ENCODE measurements at regions not wholly inside any gene's neighbourhood (a gene's known extent, or its start where the extent isn't known, plus 50 kb on each side); places are given as distances from the start of the nearest gene placed in this dataset.
A peak's percentile ranks its signal among the peaks of the same experiment; 100 is the strongest.

DNA sequence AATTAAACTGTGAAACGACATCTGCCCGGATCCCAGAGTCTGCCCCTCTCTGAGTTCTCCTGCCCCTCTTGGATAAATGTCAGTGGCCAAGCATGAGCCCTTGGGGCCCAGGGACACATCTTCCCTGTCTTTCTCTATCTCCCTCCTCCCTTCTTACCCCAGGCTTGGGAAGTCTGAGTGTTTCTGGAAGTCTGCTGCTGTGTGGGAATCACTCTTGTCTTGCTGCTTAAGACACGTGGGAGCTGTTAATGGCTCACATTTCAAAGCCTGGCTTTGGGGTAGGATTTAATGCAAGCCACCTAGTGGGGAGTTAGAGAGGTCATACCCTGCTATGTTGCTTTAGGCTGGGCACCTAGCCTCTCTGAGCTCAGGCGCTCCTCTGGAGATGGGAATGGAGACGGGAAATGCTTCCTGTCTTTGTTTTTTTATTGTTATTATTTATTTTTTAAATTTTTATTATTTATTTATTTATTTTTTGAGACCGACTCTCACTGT is 218.5 kb upstream of the CIBAR2 start:
- TF ChIP-seq, protein P1, sequence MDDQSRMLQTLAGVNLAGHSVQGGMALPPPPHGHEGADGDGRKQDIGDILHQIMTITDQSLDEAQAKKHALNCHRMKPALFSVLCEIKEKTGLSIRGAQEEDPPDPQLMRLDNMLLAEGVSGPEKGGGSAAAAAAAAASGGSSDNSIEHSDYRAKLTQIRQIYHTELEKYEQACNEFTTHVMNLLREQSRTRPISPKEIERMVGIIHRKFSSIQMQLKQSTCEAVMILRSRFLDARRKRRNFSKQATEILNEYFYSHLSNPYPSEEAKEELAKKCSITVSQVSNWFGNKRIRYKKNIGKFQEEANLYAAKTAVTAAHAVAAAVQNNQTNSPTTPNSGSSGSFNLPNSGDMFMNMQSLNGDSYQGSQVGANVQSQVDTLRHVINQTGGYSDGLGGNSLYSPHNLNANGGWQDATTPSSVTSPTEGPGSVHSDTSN (IDR thresholded peaks at IDR 0.05) = no peak
- TF ChIP-seq RAD21 (IDR thresholded peaks at IDR 0.05; ENCODE audit: low read length) (peak; percentile 52), TCF12 (IDR thresholded peaks at IDR 0.05) (no peak), EP300 (IDR thresholded peaks at IDR 0.05; ENCODE audit: borderline replicate concordance in 1 of 2, low read depth in 1 of 2, low read length in 1 of 2) (no peak), RCOR1 (IDR thresholded peaks at IDR 0.05; ENCODE audit: low read length) (0 out of 2 replicates have a peak, but pooled peaks have one; percentile 24), SMC3 (IDR thresholded peaks at IDR 0.05; ENCODE audit: low read depth, low read length) (peak; percentile 51), MXI1 (IDR thresholded peaks at IDR 0.05; ENCODE audit: low read depth, low read length) (peak; percentile 90)
- TF ChIP-seq, protein P2, sequence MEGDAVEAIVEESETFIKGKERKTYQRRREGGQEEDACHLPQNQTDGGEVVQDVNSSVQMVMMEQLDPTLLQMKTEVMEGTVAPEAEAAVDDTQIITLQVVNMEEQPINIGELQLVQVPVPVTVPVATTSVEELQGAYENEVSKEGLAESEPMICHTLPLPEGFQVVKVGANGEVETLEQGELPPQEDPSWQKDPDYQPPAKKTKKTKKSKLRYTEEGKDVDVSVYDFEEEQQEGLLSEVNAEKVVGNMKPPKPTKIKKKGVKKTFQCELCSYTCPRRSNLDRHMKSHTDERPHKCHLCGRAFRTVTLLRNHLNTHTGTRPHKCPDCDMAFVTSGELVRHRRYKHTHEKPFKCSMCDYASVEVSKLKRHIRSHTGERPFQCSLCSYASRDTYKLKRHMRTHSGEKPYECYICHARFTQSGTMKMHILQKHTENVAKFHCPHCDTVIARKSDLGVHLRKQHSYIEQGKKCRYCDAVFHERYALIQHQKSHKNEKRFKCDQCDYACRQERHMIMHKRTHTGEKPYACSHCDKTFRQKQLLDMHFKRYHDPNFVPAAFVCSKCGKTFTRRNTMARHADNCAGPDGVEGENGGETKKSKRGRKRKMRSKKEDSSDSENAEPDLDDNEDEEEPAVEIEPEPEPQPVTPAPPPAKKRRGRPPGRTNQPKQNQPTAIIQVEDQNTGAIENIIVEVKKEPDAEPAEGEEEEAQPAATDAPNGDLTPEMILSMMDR (IDR thresholded peaks at IDR 0.05) = peak; percentile 61
- TF ChIP-seq, protein P3, sequence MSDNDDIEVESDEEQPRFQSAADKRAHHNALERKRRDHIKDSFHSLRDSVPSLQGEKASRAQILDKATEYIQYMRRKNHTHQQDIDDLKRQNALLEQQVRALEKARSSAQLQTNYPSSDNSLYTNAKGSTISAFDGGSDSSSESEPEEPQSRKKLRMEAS (IDR thresholded peaks at IDR 0.05; ENCODE audit: low read depth) = peak; percentile 85
- Histone ChIP-seq H3F3A (replicated peaks; ENCODE audit: insufficient read depth) (peaks cover 6% of the 10 kb centered on the region), H3K9me2 (no peaks in the 10 kb centered on the region), H3K36me3 (replicated peaks in 1 of 2; ENCODE audit: control insufficient read depth in 1 of 2, insufficient read depth in 2 of 2, low read length in 1 of 2) (no peaks in the 10 kb centered on the region), H3K9ac (no peak overlapping the region), H2AFZ (ENCODE audit: low read depth) (no peak overlapping the region), H4K20me1 (ENCODE audit: insufficient read depth) (peaks cover 9% of the 10 kb centered on the region; the same call in 1 of the 2 replicates), H3K9me3 (no peaks in the 10 kb centered on the region), H3K4me3 (ENCODE audit: low read depth in 2 of 2, low read length in 1 of 2) (no peak overlapping the region), H3K4me1 (ENCODE audit: control insufficient read depth in 1 of 2, insufficient read depth in 2 of 2, low read depth in 1 of 2, low read length in 1 of 2) (peaks cover 12 to 43% of the 10 kb centered on the region in 2 experiments; a peak in 2 of 4 replicates), H3K27ac (ENCODE audit: low read depth in 2 of 2, low read length in 1 of 2) (peak overlapping the region in 1 of 2 experiments; percentile 85; a peak in 2 of 4 replicates), H3K4me2 (no peak overlapping the region), H3K79me2 (ENCODE audit: insufficient read depth) (no peaks in the 10 kb centered on the region), H3K27me3 (ENCODE audit: insufficient read depth) (no peaks in the 10 kb centered on the region)
- DNase-seq = peak; percentile 80
- ChIA-PET CTCF (interaction anchor here (0.6 to 2.9 kb wide), 22 partner anchors 10 to 387 kb away, joined by 3 to 16 read pairs (median 4); no protein-coding TSS in a partner anchor), POLR2A (no interaction called here)
- WGBS (ENCODE audit: low lambda C conversion rate) = 49% methylated on average over 6 of the region's 6 CpGs

DNA sequence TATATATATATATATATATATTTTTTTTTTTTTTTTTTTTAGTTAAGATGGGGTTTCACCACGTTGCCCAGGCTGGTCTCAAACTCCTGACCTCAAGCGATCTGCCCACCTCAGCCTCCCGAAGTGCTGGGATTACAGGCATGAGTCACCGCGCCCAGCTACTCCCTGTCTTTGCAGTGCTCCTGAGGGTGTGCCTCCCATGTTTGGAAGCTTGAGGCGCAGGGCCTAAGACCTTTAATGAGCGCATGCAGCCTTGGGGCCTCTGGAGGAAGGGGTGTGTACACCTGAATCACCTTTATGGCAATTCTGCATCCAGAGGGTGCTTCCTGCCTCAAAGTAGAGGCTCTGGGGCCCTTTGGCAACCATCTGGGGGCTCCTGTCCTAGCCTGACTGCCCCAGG is 219.4 kb upstream of the CIBAR2 start:
- ChIA-PET CTCF (interaction anchor here (0.9 to 2.9 kb wide), 5 partner anchors 15 to 157 kb away, joined by 3 to 16 read pairs (median 4); no protein-coding TSS in a partner anchor), POLR2A (no interaction called here)
- H4K20me1 ChIP-seq (ENCODE audit: insufficient read depth) = peaks cover 9% of the 10 kb centered on the region; the same call in 1 of the 2 replicates
- WGBS (ENCODE audit: low lambda C conversion rate) = 92% methylated on average over 6 of the region's 7 CpGs
- H3K9me3 ChIP-seq = no peaks in the 10 kb centered on the region
- H3K4me3 ChIP-seq (ENCODE audit: low read depth in 2 of 2, low read length in 1 of 2) = no peak overlapping the region
- H3K4me2 ChIP-seq = no peak overlapping the region
- DNase-seq = no peak
- H3F3A ChIP-seq (replicated peaks; ENCODE audit: insufficient read depth) = peaks cover 6% of the 10 kb centered on the region
- no peak overlapping the region for H2AFZ ChIP-seq (ENCODE audit: low read depth)
- peaks cover 12 to 50% of the 10 kb centered on the region in 2 experiments; a peak in 2 of 4 replicates for H3K4me1 ChIP-seq (ENCODE audit: control insufficient read depth in 1 of 2, insufficient read depth in 2 of 2, low read depth in 1 of 2, low read length in 1 of 2)
- no peak overlapping the region for H3K9ac ChIP-seq
- no peak overlapping the region for H3K27ac ChIP-seq (ENCODE audit: low read depth in 2 of 2, low read length in 1 of 2)
- no peaks in the 10 kb centered on the region for H3K9me2 ChIP-seq
- no peaks in the 10 kb centered on the region for H3K36me3 ChIP-seq (replicated peaks in 1 of 2; ENCODE audit: control insufficient read depth in 1 of 2, insufficient read depth in 2 of 2, low read length in 1 of 2)
- H3K27me3 ChIP-seq (ENCODE audit: insufficient read depth) = no peaks in the 10 kb centered on the region
- TF ChIP-seq EZH2phosphoT487 (IDR thresholded peaks at IDR 0.05; ENCODE audit: borderline replicate concordance, low read depth) (no peak), TAF1 (IDR thresholded peaks at IDR 0.05; ENCODE audit: borderline replicate concordance, low read depth, low read length) (no peak), SMC3 (IDR thresholded peaks at IDR 0.05; ENCODE audit: low read depth, low read length) (no peak)
- TF ChIP-seq, protein P3 (IDR thresholded peaks at IDR 0.05; ENCODE audit: low read depth) = no peak
- no peaks in the 10 kb centered on the region for H3K79me2 ChIP-seq (ENCODE audit: insufficient read depth)
